ENCODE measurements at regions not wholly inside any gene's neighbourhood (a gene's known extent, or its start where the extent isn't known, plus 50 kb on each side); places are given as distances from the start of the nearest gene placed in this dataset.

DNA sequence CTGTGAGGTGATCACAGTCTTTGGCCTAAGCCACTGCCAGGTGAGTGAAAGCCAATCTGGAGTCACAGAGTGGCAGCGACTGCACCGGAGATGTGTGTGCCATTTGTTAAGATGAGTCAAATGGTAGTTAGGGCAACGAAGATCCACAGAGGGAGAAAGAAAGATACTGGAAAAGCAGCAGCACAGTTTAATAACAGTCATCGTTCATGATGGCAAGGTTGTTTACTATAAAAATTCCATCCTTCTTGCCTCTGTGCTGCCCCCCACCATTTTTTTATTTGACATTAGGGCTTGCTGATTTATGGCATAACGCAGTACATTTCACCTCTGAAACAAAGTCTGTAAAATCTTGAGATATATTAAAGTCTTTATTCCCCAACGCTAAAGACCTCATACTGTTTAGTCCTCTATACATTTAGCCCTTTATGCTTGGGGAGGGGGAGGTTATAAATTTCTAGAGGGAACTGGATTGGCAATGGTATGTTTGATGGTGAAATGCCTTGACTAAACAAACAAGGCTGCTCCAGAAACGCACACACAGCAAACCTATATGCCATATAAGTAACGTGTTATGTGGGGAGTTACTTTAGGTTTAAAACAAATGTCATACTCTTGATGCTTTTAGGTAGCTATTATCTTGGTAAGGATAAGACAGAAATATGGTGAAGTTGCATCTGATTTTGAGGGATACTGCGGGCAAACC is 55.8 kb upstream of the ABL1 start:
- TF ChIP-seq, protein P1, sequence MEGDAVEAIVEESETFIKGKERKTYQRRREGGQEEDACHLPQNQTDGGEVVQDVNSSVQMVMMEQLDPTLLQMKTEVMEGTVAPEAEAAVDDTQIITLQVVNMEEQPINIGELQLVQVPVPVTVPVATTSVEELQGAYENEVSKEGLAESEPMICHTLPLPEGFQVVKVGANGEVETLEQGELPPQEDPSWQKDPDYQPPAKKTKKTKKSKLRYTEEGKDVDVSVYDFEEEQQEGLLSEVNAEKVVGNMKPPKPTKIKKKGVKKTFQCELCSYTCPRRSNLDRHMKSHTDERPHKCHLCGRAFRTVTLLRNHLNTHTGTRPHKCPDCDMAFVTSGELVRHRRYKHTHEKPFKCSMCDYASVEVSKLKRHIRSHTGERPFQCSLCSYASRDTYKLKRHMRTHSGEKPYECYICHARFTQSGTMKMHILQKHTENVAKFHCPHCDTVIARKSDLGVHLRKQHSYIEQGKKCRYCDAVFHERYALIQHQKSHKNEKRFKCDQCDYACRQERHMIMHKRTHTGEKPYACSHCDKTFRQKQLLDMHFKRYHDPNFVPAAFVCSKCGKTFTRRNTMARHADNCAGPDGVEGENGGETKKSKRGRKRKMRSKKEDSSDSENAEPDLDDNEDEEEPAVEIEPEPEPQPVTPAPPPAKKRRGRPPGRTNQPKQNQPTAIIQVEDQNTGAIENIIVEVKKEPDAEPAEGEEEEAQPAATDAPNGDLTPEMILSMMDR (IDR thresholded peaks at IDR 0.05): no peak
- TF ChIP-seq POLR2AphosphoS5 (IDR thresholded peaks at IDR 0.05; ENCODE audit: low read depth, low read length) (no peak), SIN3A (IDR thresholded peaks at IDR 0.05; ENCODE audit: borderline replicate concordance, insufficient read depth, low read depth, low read length) (no peak), REST (IDR thresholded peaks at IDR 0.05; ENCODE audit: insufficient read depth in 1 of 2, low read depth in 2 of 2, low read length in 1 of 2) (no peak)

Measured in Panc1 (cell line).